Head of caudate nucleus (tissue), 42 donors: ENCODE measurements at regions not wholly inside any gene's neighbourhood (a gene's known extent, or its start where the extent isn't known, plus 50 kb on each side); places are given as distances from the start of the nearest gene placed in this dataset.
"Not testable (repeated sequence)": the region's sequence is repeated elsewhere in the genome, so short reads cannot be mapped to it uniquely, and the experiment has no call there.

ENCODE experiments used
- DNase-seq, 42 donors: peaks; one replicate each; pipeline versions ENCODE4 v3.0.0 to v3.0.0-alpha.2; 2020 to 2021; ENCODE audit warnings: mixed read lengths in 7 of 42
- intact Hi-C: fragments of 100-400 bp; cut with DNase I; formaldehyde crosslinking; loops from one replicate; pipeline ENCODE4 v1.15.0; 2022

- intact Hi-C loops: no loop called here
- DNase-seq: peak in 33 of 42 donors; percentile 4 to 82 (median 38)
Measured at GRCh38 chr10:33621101-33621500, 286.6 kb upstream of the NRP1 start.

- DNase-seq: no peak
- intact Hi-C loops: no loop called here
Measured at GRCh38 chr10:33618196-33618595, 283.7 kb upstream of the NRP1 start.

- intact Hi-C loops: no loop called here
Measured at GRCh38 chr10:33617381-33618080, 283.1 kb upstream of the NRP1 start.

GRCh38 chr10:33616956-33617355 is 282.5 kb upstream of the NRP1 start:
- no peak for DNase-seq
- intact Hi-C loops: no loop called here

More at GRCh38 chr10:33617381-33618080, 283.1 kb upstream of the NRP1 start:
- no peak for DNase-seq

- DNase-seq: no peak
- intact Hi-C loops: no loop called here
Measured at GRCh38 chr10:33612551-33612950, 278.1 kb upstream of the NRP1 start.

GRCh38 chr10:33612116-33612515 is 277.6 kb upstream of the NRP1 start:
- no peak for DNase-seq
- intact Hi-C loops: no loop called here

- intact Hi-C loops: no loop called here
- no peak for DNase-seq
Measured at GRCh38 chr10:33611423-33611822, 277.0 kb upstream of the NRP1 start.

- no peak for DNase-seq
- intact Hi-C loops: no loop called here
Measured at GRCh38 chr10:33609546-33609945, 275.1 kb upstream of the NRP1 start.

GRCh38 chr10:33602278-33602677 is 267.8 kb upstream of the NRP1 start:
- intact Hi-C loops: no loop called here
- no peak for DNase-seq

GRCh38 chr10:33600381-33600780 is 265.9 kb upstream of the NRP1 start:
- no peak for DNase-seq
- intact Hi-C loops: no loop called here

GRCh38 chr10:33596422-33596821 is 262.0 kb upstream of the NRP1 start:
- intact Hi-C loops: no loop called here
- no peak for DNase-seq

- DNase-seq: no peak
- intact Hi-C loops: no loop called here
Measured at GRCh38 chr10:33594475-33594874, 260.0 kb upstream of the NRP1 start.

- no peak for DNase-seq
- intact Hi-C loops: no loop called here
Measured at GRCh38 chr10:33588974-33589600, 254.6 kb upstream of the NRP1 start.

- intact Hi-C loops, DNase-seq: not testable (repeated sequence)
Measured at GRCh38 chr10:33584596-33584995, 250.1 kb upstream of the NRP1 start.

GRCh38 chr10:33579996-33580395 is 245.5 kb upstream of the NRP1 start:
- DNase-seq: no peak
- intact Hi-C loops: no loop called here

- intact Hi-C loops: no loop called here
- no peak for DNase-seq
Measured at GRCh38 chr10:33573606-33574005, 239.1 kb upstream of the NRP1 start.

- intact Hi-C loops: no loop called here
- DNase-seq: no peak
Measured at GRCh38 chr10:33571616-33572015, 237.1 kb upstream of the NRP1 start.

- intact Hi-C loops: no loop called here
- DNase-seq: peak in 22 of 42 donors; percentile 1 to 47 (median 23)
Measured at GRCh38 chr10:33570495-33570894, 236.0 kb upstream of the NRP1 start.

- intact Hi-C loops: no loop called here
- DNase-seq: no peak
Measured at GRCh38 chr10:33569702-33570101, 235.2 kb upstream of the NRP1 start.

GRCh38 chr10:33566426-33566825 is 232.0 kb upstream of the NRP1 start:
- intact Hi-C loops: no loop called here
- DNase-seq: peak in 7 of 42 donors; percentile 5 to 46 (median 17)

- DNase-seq: no peak
- intact Hi-C loops: no loop called here
Measured at GRCh38 chr10:33566001-33566400, 231.5 kb upstream of the NRP1 start.
